ENCODE measurements at regions not wholly inside any gene's neighbourhood (a gene's known extent, or its start where the extent isn't known, plus 50 kb on each side); places are given as distances from the start of the nearest gene placed in this dataset.
A peak's percentile ranks its signal among the peaks of the same experiment; 100 is the strongest.

DNA sequence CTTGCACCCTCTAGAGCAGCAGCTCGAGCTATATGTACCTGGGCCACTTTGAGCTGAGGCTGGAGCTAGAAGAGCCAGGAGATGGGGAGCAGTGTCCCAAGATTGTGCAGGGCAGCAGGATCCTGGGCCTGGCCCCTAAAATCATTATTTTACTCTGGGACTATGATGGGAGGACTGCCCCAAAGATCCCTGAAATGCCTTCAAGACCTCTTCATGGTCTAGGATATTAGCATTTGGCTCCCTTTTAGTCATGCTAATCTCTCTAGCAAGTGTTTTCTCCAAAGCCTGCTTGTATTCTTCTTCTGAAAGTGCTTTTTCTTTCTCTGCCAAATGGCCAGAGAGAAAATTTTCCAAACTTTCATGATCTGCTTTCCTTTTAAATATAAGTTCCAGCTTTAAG lies 211.6 kb downstream of the PARM1 start:
- H3F3A ChIP-seq (ENCODE audit: low read depth), result no peaks in the 10 kb centered on the region
- no peak overlapping the region for H3K27ac ChIP-seq
- H3K36me3 ChIP-seq, result no peaks in the 10 kb centered on the region
- no peaks in the 10 kb centered on the region for H3K4me1 ChIP-seq
- TF ChIP-seq CTCF (IDR thresholded peaks at IDR 0.05) (no peak), EZH2 (IDR thresholded peaks at IDR 0.05) (no peak), EZH2phosphoT487 (IDR thresholded peaks at IDR 0.05) (no peak)
- H4K20me1 ChIP-seq (ENCODE audit: low read depth), result no peaks in the 10 kb centered on the region
- no peak overlapping the region for H3K4me2 ChIP-seq
- no peaks in the 10 kb centered on the region for H3K27me3 ChIP-seq
- no peak overlapping the region for H3K4me3 Mint-ChIP-seq
- no peaks in the 10 kb centered on the region for H3K9me3 Mint-ChIP-seq
- H3K9ac ChIP-seq, result no peak overlapping the region
- no peak for DNase-seq (ENCODE audit: low spot score)
- H2AFZ ChIP-seq (replicated peaks), result no peak overlapping the region
- peaks cover 2% of the 10 kb centered on the region for H3K27me3 Mint-ChIP-seq (ENCODE audit: insufficient read depth, low read depth)
- H3K36me3 Mint-ChIP-seq, result no peaks in the 10 kb centered on the region
- H3K79me2 ChIP-seq (ENCODE audit: low read depth), result no peaks in the 10 kb centered on the region
- peaks cover 12% of the 10 kb centered on the region for H3K4me1 Mint-ChIP-seq
- H3K4me3 ChIP-seq, result no peak overlapping the region
- H3K9me3 ChIP-seq (ENCODE audit: low read depth), result no peaks in the 10 kb centered on the region
- no peak overlapping the region for H3K27ac Mint-ChIP-seq

- Histone ChIP-seq H3K27ac (no peak overlapping the region), H3K9ac (no peak overlapping the region), H3K9me3 (ENCODE audit: low read depth) (no peaks in the 10 kb centered on the region), H3K4me1 (no peaks in the 10 kb centered on the region), H3K4me2 (no peak overlapping the region), H3K36me3 (no peaks in the 10 kb centered on the region), H3K27me3 (no peaks in the 10 kb centered on the region), H4K20me1 (ENCODE audit: low read depth) (no peaks in the 10 kb centered on the region), H2AFZ (replicated peaks) (no peak overlapping the region), H3K4me3 (no peak overlapping the region), H3K79me2 (ENCODE audit: low read depth) (no peaks in the 10 kb centered on the region), H3F3A (ENCODE audit: low read depth) (no peaks in the 10 kb centered on the region)
- no peaks in the 10 kb centered on the region for H3K9me3 Mint-ChIP-seq
- TF ChIP-seq EZH2 (IDR thresholded peaks at IDR 0.05), result no peak
- TF ChIP-seq EZH2phosphoT487 (IDR thresholded peaks at IDR 0.05), result no peak
- TF ChIP-seq CTCF (IDR thresholded peaks at IDR 0.05), result no peak
- no peak overlapping the region for H3K4me3 Mint-ChIP-seq
- H3K4me1 Mint-ChIP-seq, result peaks cover 12% of the 10 kb centered on the region
- H3K36me3 Mint-ChIP-seq, result no peaks in the 10 kb centered on the region
- no peak for DNase-seq (ENCODE audit: low spot score)
- H3K27me3 Mint-ChIP-seq (ENCODE audit: insufficient read depth, low read depth), result peaks cover 2% of the 10 kb centered on the region
- peak overlapping the region; percentile 47 for H3K27ac Mint-ChIP-seq
These were observed 209.9 kb downstream of the PARM1 start for GRCh38 chr4:75142850-75143249.

DNA sequence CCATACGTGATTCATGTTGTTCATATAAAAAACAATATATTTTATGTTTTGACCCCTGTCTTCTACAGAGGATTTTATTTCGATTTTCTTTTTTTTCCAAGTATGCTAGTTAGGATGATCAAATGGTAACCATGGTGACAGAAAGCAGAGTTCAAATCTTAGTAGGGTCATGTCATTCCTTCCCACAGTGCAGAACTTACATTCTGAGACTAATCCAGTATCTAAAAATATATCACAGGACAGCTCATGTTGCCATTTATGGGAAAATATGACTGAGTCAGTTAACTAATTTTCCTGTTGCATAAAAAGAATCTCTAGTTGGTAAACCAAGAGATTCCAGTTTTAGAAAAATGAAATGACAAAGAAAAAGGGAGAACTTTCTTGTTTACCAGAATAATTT lies 209.5 kb downstream of the PARM1 start:
- H3K36me3 ChIP-seq, result no peaks in the 10 kb centered on the region
- H3K79me2 ChIP-seq (ENCODE audit: low read depth), result no peaks in the 10 kb centered on the region
- H3K27ac ChIP-seq, result no peak overlapping the region
- no peak overlapping the region for H3K4me3 ChIP-seq
- H3F3A ChIP-seq (ENCODE audit: low read depth), result no peaks in the 10 kb centered on the region
- H3K4me2 ChIP-seq, result no peak overlapping the region
- no peak for TF ChIP-seq CTCF (IDR thresholded peaks at IDR 0.05)
- no peak for TF ChIP-seq EZH2phosphoT487 (IDR thresholded peaks at IDR 0.05)
- no peak for TF ChIP-seq EZH2 (IDR thresholded peaks at IDR 0.05)
- H3K27me3 ChIP-seq, result no peaks in the 10 kb centered on the region
- Mint-ChIP-seq H3K36me3 (no peaks in the 10 kb centered on the region), H3K27me3 (ENCODE audit: insufficient read depth, low read depth) (peaks cover 6% of the 10 kb centered on the region), H3K9me3 (no peaks in the 10 kb centered on the region), H3K27ac (no peak overlapping the region), H3K4me3 (no peak overlapping the region), H3K4me1 (peaks cover 12% of the 10 kb centered on the region)
- no peak for DNase-seq (ENCODE audit: low spot score)
- H3K9me3 ChIP-seq (ENCODE audit: low read depth), result no peaks in the 10 kb centered on the region
- H3K4me1 ChIP-seq, result no peaks in the 10 kb centered on the region
- no peak overlapping the region for H2AFZ ChIP-seq (replicated peaks)
- no peak overlapping the region for H3K9ac ChIP-seq
- H4K20me1 ChIP-seq (ENCODE audit: low read depth), result no peaks in the 10 kb centered on the region

DNA sequence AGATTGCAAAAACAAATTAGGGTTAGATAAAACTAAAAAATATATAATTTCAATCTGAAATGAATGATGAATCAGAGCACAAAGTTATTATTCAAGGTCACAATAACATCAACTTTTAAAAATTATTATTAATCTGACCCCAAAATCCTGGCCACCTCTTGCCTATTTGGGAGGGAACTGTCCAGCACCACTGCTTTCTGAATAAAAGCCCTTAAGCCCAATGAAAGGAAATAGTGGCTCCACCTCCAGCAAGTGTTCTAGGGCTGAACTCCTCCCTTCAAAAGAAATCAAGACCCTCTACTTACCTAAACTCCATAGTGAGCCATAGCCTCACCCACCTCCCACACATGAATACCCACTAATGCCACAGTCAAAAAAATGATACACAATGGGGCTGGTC lies 208.2 kb downstream of the PARM1 start:
- H3K27ac Mint-ChIP-seq, result no peak overlapping the region
- Histone ChIP-seq H3F3A (ENCODE audit: low read depth) (no peaks in the 10 kb centered on the region), H3K9ac (no peak overlapping the region), H3K4me3 (no peak overlapping the region), H3K9me3 (ENCODE audit: low read depth) (no peaks in the 10 kb centered on the region), H3K4me2 (no peak overlapping the region), H4K20me1 (ENCODE audit: low read depth) (no peaks in the 10 kb centered on the region), H3K27me3 (no peaks in the 10 kb centered on the region), H3K27ac (no peak overlapping the region), H3K36me3 (no peaks in the 10 kb centered on the region), H2AFZ (replicated peaks) (no peak overlapping the region), H3K79me2 (ENCODE audit: low read depth) (no peaks in the 10 kb centered on the region), H3K4me1 (no peaks in the 10 kb centered on the region)
- TF ChIP-seq EZH2 (IDR thresholded peaks at IDR 0.05), result no peak
- no peak for TF ChIP-seq CTCF (IDR thresholded peaks at IDR 0.05)
- no peak for TF ChIP-seq EZH2phosphoT487 (IDR thresholded peaks at IDR 0.05)
- peak; percentile 13 for DNase-seq (ENCODE audit: low spot score)
- no peaks in the 10 kb centered on the region for H3K9me3 Mint-ChIP-seq
- no peaks in the 10 kb centered on the region for H3K36me3 Mint-ChIP-seq
- peaks cover 6% of the 10 kb centered on the region for H3K27me3 Mint-ChIP-seq (ENCODE audit: insufficient read depth, low read depth)
- peaks cover 12% of the 10 kb centered on the region for H3K4me1 Mint-ChIP-seq
- H3K4me3 Mint-ChIP-seq, result no peak overlapping the region
